A549 (cell line): ENCODE measurements at regions not wholly inside any gene's neighbourhood (a gene's known extent, or its start where the extent isn't known, plus 50 kb on each side); places are given as distances from the start of the nearest gene placed in this dataset.

Experiments used
- ATAC-seq, 2 experiments: fragments of 200-7000 bp in 1 of 2; fragments of >200 bp in 1 of 2; cut with Nextera tagmentation in 1 of 2; cut with Tn5 transposase in 1 of 2; 3 replicates each; pipeline versions ENCODE4 v1.8.0 to v1.9.1; 2018 to 2020; ENCODE audit warnings: mild to moderate bottlenecking in 1 of 2, moderate library complexity in 1 of 2
- CTCF ChIA-PET: fragments of 300-600 bp; sonication (Branson Sonifier 250); formaldehyde crosslinking; extraction: SDS; loops from one replicate; lab custom pipeline; 2021; ENCODE audit warnings: antibody characterized with exemption, inconsistent platforms; lab: Yijun Ruan, JAX
- POLR2A ChIA-PET: fragments of 350-600 bp; formaldehyde crosslinking; extraction: SDS; loops from one replicate; lab custom pipeline; 2021; ENCODE audit warnings: antibody characterized with exemption, inconsistent platforms; lab: Yijun Ruan, JAX
- DNase-seq, 2 experiments: peaks; one replicate each; pipeline versions ENCODE4 v3.0.0 to v3.0.0-alpha.2; 2011 to 2016; ENCODE audit warnings: low read depth in 1 of 2, low spot score in 1 of 2
- FAIRE-seq: peaks from 2 replicates; lab custom pipeline; 2011; peaks lifted over from hg19 to GRCh38; lab: Jason Lieb, UNC
- H3K27ac ChIP-seq, 2 experiments: fragments of >200 bp; sonication (Bioruptor Twin); formaldehyde crosslinking; 3 replicates each; pipeline ENCODE4 v1.5.1; 2016 to 2017
- H3K4me1 ChIP-seq: fragments of >200 bp; sonication (Bioruptor Twin); formaldehyde crosslinking; 3 replicates; pipeline ENCODE4 v1.6.1; 2016
- H3K4me2 ChIP-seq: fragments of >200 bp; sonication (Bioruptor Twin); formaldehyde crosslinking; 3 replicates; pipeline ENCODE4 v1.6.1; 2016
- H3K4me3 ChIP-seq: fragments of >200 bp; sonication (Bioruptor Twin); formaldehyde crosslinking; 3 replicates; pipeline ENCODE4 v1.5.1; 2016
- H3K9me3 ChIP-seq: fragments of >200 bp; sonication (Bioruptor Twin); formaldehyde crosslinking; 3 replicates; pipeline ENCODE4 v1.6.1; 2016
- ATOH8 ChIP-seq: fragments of 250-450 bp; sonication (Bioruptor Pico); IDR thresholded peaks from 2 replicates; pipeline ENCODE4 v1.5.0; 2020; ENCODE audit warnings: low read depth, mild to moderate bottlenecking, moderate library complexity
- BHLHE40 ChIP-seq: IDR thresholded peaks from 2 replicates; pipeline ENCODE4 v1.6.1; 2012; ENCODE audit warnings: low read depth, low read length, inconsistent platforms
- CBX8 ChIP-seq: fragments of 200-600 bp; sonication (generic); IDR thresholded peaks from 2 replicates; pipeline ENCODE4 v1.6.1; 2016
- CTCF ChIP-seq: fragments of >200 bp; sonication (Bioruptor Twin); formaldehyde crosslinking; IDR thresholded peaks from 3 replicates; pipeline ENCODE4 v1.5.1; 2016
- FOSB ChIP-seq: fragments of 250-450 bp; sonication (Bioruptor Pico); IDR thresholded peaks from 2 replicates; pipeline ENCODE4 v1.5.0; 2020; ENCODE audit warnings: mild to moderate bottlenecking, moderate library complexity
- FOSL2 ChIP-seq, 2 experiments: fragments of 450-650 bp in 1 of 2; fragments of >200 bp in 1 of 2; sonication (Bioruptor Twin) in 1 of 2; formaldehyde crosslinking; IDR thresholded peaks; 2 replicates each; pipeline versions ENCODE4 v1.5.0 to v1.6.1; 2016 to 2020; ENCODE audit warnings: mild to moderate bottlenecking in 1 of 2, moderate library complexity in 1 of 2
- FOXS1 ChIP-seq: fragments of 250-450 bp; sonication (Bioruptor Pico); IDR thresholded peaks from 2 replicates; pipeline ENCODE4 v1.5.0; 2020; ENCODE audit warnings: mild to moderate bottlenecking, moderate library complexity
- HDAC2 ChIP-seq: fragments of 200-600 bp; sonication (generic); IDR thresholded peaks from 2 replicates; pipeline ENCODE4 v1.6.1; 2016
- HOXB13 ChIP-seq: fragments of 250-450 bp; sonication (Bioruptor Pico); IDR thresholded peaks from 2 replicates; pipeline ENCODE4 v1.5.0; 2020; ENCODE audit warnings: low read depth, mild to moderate bottlenecking, moderate library complexity
- JUN ChIP-seq, 2 experiments: fragments of >200 bp; sonication (Bioruptor Twin); formaldehyde crosslinking; IDR thresholded peaks; 2 replicates in 1 of 2; 3 replicates in 1 of 2; pipeline ENCODE4 v1.6.1; 2016 to 2017
- KDM1A ChIP-seq: fragments of 200-600 bp; sonication (generic); IDR thresholded peaks from 2 replicates; pipeline ENCODE4 v1.6.1; 2016; ENCODE audit warnings: low read depth, mild to moderate bottlenecking
- NPAS2 ChIP-seq: fragments of 250-450 bp; sonication (Bioruptor Pico); IDR thresholded peaks from 2 replicates; pipeline ENCODE4 v1.8.0; 2022; ENCODE audit warnings: mild to moderate bottlenecking, moderate library complexity, borderline replicate concordance
- PBX3 ChIP-seq: IDR thresholded peaks from 2 replicates; pipeline ENCODE4 v1.6.1; 2012
- POLR2A ChIP-seq: IDR thresholded peaks from 2 replicates; pipeline ENCODE4 v1.6.1; 2012; ENCODE audit warnings: mild to moderate bottlenecking, low read length
- POLR2AphosphoS2 ChIP-seq: conservative IDR thresholded peaks from 2 replicates; pipeline ENCODE4 v1.6.1; 2012; ENCODE audit warnings: low read length, improper control_type of control experiment, inconsistent platforms
- REST ChIP-seq: fragments of 200-600 bp; sonication (generic); IDR thresholded peaks from 2 replicates; pipeline ENCODE4 v1.6.1; 2016; ENCODE audit warnings: antibody characterized with exemption, mild to moderate bottlenecking, moderate library complexity
- RFX5 ChIP-seq: fragments of 450-650 bp; IDR thresholded peaks from 2 replicates; pipeline ENCODE4 v1.7.1; 2014; ENCODE audit warnings: antibody characterized with exemption, mild to moderate bottlenecking, moderate library complexity
- RNF2 ChIP-seq: fragments of 200-600 bp; sonication (generic); IDR thresholded peaks from 2 replicates; pipeline ENCODE4 v1.6.1; 2016; ENCODE audit warnings: low read depth, mild to moderate bottlenecking, antibody characterized with exemption, moderate library complexity, borderline replicate concordance
- SREBF2 ChIP-seq: fragments of 450-650 bp; IDR thresholded peaks from 2 replicates; pipeline ENCODE4 v1.6.1; 2014; ENCODE audit warnings: mild to moderate bottlenecking, moderate library complexity
- TFCP2L1 ChIP-seq: fragments of 250-450 bp; sonication (Bioruptor Pico); IDR thresholded peaks from 2 replicates; pipeline ENCODE4 v1.5.0; 2021; ENCODE audit warnings: mild to moderate bottlenecking
- TP53 ChIP-seq: fragments of 250-450 bp; sonication (Bioruptor Pico); IDR thresholded peaks from 2 replicates; pipeline ENCODE4 v1.5.0; 2021; ENCODE audit warnings: mild to moderate bottlenecking, moderate library complexity
- USF2 ChIP-seq: fragments of 450-650 bp; IDR thresholded peaks from 2 replicates; pipeline ENCODE4 v1.6.1; 2014; ENCODE audit warnings: antibody characterized with exemption
- ZFP36 ChIP-seq: fragments of 450-650 bp; IDR thresholded peaks from 2 replicates; pipeline ENCODE4 v1.6.1; 2014; ENCODE audit warnings: borderline replicate concordance; ENCODE audit not compliant: partially characterized antibody
- ZNF302 ChIP-seq: fragments of 250-450 bp; sonication (Bioruptor Pico); IDR thresholded peaks from 2 replicates; pipeline ENCODE4 v1.9.0; 2021; ENCODE audit warnings: inconsistent platforms, mild to moderate bottlenecking, moderate library complexity
- ZSCAN20 ChIP-seq: fragments of 250-450 bp; sonication (Bioruptor Pico); IDR thresholded peaks from 2 replicates; pipeline ENCODE4 v1.8.0; 2022; ENCODE audit warnings: mild to moderate bottlenecking, moderate library complexity
- WGBS: methylation state at CpG from one replicate; pipeline ENCODE4 v1.1.6; 2017; ENCODE audit errors: missing lambda C conversion rate; 5-methylcytosine and 5-hydroxymethylcytosine counted together

GRCh38 chr18:73462092-73462491, 594.3 kb upstream of the NETO1 start:
- FAIRE-seq (no peak), ATAC-seq (no peak), DNase-seq (no peak)
- Histone ChIP-seq H3K9me3 (no peaks in the 10 kb centered on the region), H3K4me1 (no peaks in the 10 kb centered on the region), H3K4me3 (no peak overlapping the region), H3K27ac (no peak overlapping the region), H3K4me2 (no peak overlapping the region)
- 19% methylated on average over 2 of the region's 2 CpGs for WGBS
- POLR2A ChIA-PET: no interaction called here
- TF ChIP-seq CTCF: no peak
- TF ChIP-seq POLR2AphosphoS2: no peak
- no peak for TF ChIP-seq FOSB (CRISPR knock-in tag)
- TF ChIP-seq TP53 (CRISPR knock-in tag): no peak
- TF ChIP-seq ZFP36: no peak
- TF ChIP-seq PBX3: no peak
- TF ChIP-seq CBX8: no peak
- no peak for TF ChIP-seq POLR2A
- TF ChIP-seq SREBF2: no peak
- TF ChIP-seq NPAS2 (CRISPR knock-in tag): no peak
- TF ChIP-seq JUN (IDR thresholded peaks at IDR 0.05): no peak
- TF ChIP-seq USF2: no peak
- no peak for TF ChIP-seq BHLHE40
- no peak for TF ChIP-seq HOXB13 (CRISPR knock-in tag)
- CTCF ChIA-PET: interaction anchor here (1.4 kb wide), 1 partner anchor 9 kb away, joined by 4 read pairs; no protein-coding TSS in a partner anchor

GRCh38 chr18:73461780-73462059, 593.9 kb upstream of the NETO1 start:
- ChIA-PET CTCF (interaction anchor here (0.6 to 1.4 kb wide), 2 partner anchors 9 to 555 kb away, joined by 3 to 4 read pairs; no protein-coding TSS in a partner anchor), POLR2A (no interaction called here)
- Histone ChIP-seq H3K27ac (no peak overlapping the region), H3K4me3 (no peak overlapping the region), H3K9me3 (no peaks in the 10 kb centered on the region), H3K4me2 (no peak overlapping the region), H3K4me1 (no peaks in the 10 kb centered on the region)
- FAIRE-seq (no peak), DNase-seq (no peak), ATAC-seq (no peak)
- WGBS: 59% methylated on average over 1 of the region's 1 CpG
- TF ChIP-seq RFX5: no peak
- no peak for TF ChIP-seq ZNF302 (CRISPR knock-in tag)
- no peak for TF ChIP-seq FOXS1 (CRISPR knock-in tag)
- TF ChIP-seq FOSL2 (IDR thresholded peaks at IDR 0.05): no peak
- TF ChIP-seq FOSL2 (CRISPR knock-in tag; IDR thresholded peaks at IDR 0.05): no peak
- TF ChIP-seq ATOH8 (CRISPR knock-in tag): no peak

GRCh38 chr18:73461038-73461779, 593.4 kb upstream of the NETO1 start:
- CTCF ChIA-PET: interaction anchor here (0.6 to 1.4 kb wide), 3 partner anchors 8 to 556 kb away, joined by 3 to 4 read pairs (median 3); no protein-coding TSS in a partner anchor
- no peaks in the 10 kb centered on the region for H3K4me1 ChIP-seq
- 38% methylated on average over 12 of the region's 12 CpGs for WGBS
- no peak for FAIRE-seq
- no peaks in the 10 kb centered on the region for H3K9me3 ChIP-seq
- POLR2A ChIA-PET: no interaction called here
- no peak overlapping the region for H3K4me3 ChIP-seq
- DNase-seq: no peak
- ATAC-seq: no peak
- no peak overlapping the region for H3K27ac ChIP-seq
- no peak overlapping the region for H3K4me2 ChIP-seq
- TF ChIP-seq RNF2 (no peak), HDAC2 (no peak), JUN (IDR thresholded peaks at IDR 0.05) (no peak), TFCP2L1 (CRISPR knock-in tag) (no peak), PBX3 (no peak), REST (no peak), HOXB13 (CRISPR knock-in tag) (no peak), CBX8 (no peak), KDM1A (no peak), POLR2AphosphoS2 (no peak), ZSCAN20 (CRISPR knock-in tag) (no peak)
